Superior temporal gyrus (tissue), 1 donor: ENCODE measurements at regions not wholly inside any gene's neighbourhood (a gene's known extent, or its start where the extent isn't known, plus 50 kb on each side); places are given as distances from the start of the nearest gene placed in this dataset.
"Not testable (repeated sequence)": the region's sequence is repeated elsewhere in the genome, so short reads cannot be mapped to it uniquely, and the experiment has no call there.

Experiments
- DNase-seq: peaks from one replicate; pipeline ENCODE4 v3.0.0-alpha.2; 2016; ENCODE audit errors: extremely low spot score

GRCh38 chr15:91611561-91612323 lies 241.8 kb upstream of the SLCO3A1 start:
- DNase-seq = no peak

- no peak for DNase-seq
Measured at GRCh38 chr15:91620229-91620628, 233.3 kb upstream of the SLCO3A1 start.

DNA sequence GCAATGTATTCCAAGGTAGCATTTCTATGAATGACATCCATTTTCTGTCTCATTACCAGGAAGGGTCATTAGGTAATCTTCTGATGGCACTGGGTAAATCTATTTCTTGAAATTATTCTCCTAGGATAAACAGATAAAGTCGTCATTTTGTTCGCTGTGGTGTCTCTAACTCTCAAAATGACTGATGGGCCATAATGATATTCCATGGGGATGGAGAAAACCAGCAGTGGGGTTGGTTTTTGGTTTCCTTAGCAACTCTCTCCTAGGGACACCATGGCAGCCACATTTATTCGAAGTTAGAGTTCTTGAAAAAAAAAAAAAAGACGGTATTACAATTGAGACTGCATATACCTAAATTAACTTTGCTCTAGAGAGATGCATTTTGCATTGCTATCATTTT lies 231.3 kb upstream of the SLCO3A1 start:
- DNase-seq = no peak

DNA sequence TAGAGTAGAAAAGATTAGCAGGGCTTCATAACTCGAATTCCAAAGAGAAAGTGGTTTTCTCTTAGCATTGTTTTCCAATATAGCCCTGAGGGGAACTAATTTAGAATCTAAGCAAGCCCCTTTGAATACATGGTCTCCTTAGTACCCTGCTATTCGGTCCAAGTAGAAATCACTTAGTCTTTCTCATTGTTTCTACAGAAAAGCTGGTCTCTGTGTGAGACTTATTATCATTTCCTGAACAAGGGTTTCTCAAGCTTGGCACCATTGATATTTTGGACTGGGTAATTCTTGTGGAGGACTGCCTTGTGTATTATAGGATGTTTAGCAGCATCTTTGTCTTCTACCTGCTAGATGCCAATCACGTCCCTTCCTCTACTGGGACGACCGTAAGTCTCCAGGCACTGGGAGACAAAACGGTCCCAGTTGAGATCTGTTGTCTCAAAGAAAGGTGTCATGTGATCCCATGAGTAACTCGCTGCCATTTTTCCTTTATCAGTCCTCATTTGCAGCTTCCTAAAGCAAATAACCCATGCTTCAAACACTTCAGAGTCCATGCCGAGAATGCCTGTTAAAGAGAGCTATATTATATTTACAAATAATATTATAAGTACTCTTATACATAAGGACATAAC lies 230.7 kb upstream of the SLCO3A1 start:
- DNase-seq = no peak

DNA sequence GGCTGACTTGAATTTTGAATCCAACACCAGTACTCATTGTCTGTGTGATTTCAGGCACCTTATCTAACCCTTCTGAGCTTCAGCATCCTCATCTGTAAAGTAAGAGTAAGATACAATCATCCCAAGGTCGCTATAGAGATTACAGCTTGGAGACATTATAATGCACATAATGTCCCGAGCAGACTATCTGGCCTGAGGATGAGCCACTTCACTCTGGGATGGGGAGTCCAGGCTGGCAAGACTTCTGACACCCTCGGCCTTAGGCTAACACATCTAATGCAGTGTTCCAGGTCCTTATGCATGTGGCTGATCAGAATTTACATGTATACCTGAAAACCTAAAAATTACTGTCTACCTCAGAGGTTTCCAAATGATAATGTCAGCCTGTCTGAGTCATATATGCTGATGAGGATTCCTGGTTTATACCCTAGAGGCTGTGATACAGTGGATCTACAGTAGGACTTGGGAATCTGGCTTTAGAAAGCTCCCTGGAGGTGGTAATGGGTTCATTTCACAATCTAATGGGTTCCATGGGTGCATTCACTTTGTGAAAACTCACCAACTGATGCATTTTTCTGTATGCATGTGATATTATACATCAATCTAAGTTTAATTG lies 229.0 kb upstream of the SLCO3A1 start:
- no peak for DNase-seq

DNA sequence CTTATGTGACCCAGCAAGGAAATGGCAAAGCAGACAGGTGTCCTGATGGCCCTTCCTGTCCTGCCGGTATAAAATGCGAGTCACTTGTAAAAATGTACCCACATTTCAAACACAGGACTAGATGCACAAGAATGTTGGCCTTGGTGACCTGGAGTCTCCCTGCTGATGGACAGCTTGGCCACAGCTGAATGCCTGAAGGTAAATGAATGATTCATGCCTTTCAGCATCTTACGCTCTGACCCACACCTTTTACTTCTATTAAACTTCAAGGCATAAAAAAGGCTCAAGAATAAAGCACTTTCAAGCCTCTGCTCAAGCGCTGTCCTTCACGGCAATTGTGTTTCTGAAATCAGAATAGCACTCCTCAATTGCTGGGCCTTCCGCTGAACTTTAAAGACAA lies 228.0 kb upstream of the SLCO3A1 start:
- no peak for DNase-seq

DNA sequence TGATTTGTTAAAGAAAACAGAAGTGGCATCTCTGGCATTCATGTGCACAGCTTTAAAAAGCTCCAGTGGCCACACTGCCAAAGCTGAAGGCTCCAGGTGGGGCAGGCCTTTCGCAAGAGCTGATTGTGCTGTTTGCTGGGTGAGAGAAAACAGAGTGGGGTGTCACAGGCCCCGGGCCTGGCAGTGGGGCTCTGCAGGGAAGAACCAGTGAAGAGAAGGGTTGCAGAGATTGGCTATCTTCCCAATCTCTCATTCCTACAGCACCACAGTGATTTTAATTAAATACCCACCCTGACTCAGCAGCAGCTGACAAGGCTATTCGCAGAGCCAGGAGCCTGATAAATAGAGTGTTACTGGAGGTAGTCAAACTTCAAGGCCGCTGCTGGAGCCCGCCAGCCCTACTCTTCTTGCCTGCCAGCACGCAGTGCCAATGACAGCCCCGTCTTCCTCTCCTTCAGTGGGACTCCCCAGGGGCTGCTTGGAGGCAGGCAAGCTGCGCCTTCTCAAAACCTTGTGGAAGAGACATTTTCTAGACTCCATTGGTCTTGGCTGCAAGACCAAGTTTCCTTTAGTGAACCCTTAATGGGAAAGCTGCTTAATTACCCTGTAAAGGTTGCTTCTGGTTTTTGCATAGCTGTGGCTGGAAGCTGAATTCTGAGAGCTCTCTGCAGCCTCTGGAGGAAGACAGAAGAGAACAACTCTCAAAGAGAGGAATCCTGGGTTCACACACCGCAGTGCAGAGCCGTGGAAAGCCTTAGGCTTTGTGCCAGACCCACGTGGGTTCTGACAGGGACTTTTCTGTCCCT lies 225.8 kb upstream of the SLCO3A1 start:
- DNase-seq = no peak

GRCh38 chr15:91630090-91630489 lies 223.4 kb upstream of the SLCO3A1 start:
- DNase-seq = no peak

DNA sequence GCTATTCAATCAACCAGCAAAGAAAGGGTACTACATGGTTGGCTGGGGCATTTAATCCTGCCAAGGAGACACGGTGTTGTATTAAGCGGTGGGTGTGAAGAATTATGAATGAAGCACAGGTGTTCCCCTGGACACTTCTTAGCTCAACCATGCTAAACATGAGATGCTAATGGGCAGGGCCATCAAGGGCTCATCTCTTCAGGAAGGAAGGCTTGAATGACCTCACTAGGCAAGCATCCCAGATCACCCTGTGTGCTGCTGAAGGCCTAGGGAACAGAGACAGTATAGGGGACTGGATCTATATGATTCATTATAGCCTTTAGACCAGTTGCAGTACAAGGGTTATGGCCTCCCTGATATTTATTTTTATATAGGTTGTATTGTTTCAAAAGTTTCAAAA lies 221.3 kb upstream of the SLCO3A1 start:
- no peak for DNase-seq

DNA sequence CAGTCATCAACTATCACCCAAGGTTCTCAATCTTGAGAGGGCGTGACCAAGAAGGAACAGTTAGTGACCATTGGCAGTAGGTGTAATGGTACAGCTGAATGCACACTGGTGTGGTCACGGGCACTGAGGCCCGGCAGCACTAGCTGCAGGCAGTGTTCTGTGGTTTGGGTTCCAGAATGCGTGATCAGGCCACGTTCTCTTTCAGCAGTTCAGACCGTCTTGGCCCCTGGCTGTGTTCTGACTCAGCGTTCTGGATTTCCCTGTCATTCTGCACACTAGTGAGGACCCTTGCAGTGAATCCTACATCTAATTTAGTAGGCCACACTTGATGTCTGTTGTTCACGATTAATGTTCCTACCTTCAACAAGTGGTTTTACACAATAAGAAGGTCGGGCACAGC lies 220.5 kb upstream of the SLCO3A1 start:
- no peak for DNase-seq

GRCh38 chr15:91634179-91634578 lies 219.3 kb upstream of the SLCO3A1 start:
- no peak for DNase-seq

DNA sequence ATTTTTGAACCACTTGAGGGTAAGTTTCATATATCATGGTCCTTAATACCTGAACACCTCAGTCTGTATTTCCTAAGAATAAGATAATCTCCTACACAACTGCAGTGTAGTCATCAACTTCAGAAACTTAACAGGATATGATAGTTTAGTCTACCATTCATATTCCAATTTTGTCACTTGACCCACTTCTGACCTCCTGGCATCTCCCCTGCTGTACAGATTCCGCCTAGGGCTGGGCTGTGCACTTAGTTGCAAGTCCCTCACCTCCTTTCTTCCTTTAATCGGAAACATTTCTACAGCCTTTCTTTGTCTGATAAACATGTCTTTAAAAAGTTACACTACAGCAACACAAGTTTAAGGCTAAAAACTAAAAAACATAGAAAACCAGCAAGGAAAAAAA lies 218.4 kb upstream of the SLCO3A1 start:
- no peak for DNase-seq

GRCh38 chr15:91635641-91636040 lies 217.9 kb upstream of the SLCO3A1 start:
- DNase-seq = no peak

DNA sequence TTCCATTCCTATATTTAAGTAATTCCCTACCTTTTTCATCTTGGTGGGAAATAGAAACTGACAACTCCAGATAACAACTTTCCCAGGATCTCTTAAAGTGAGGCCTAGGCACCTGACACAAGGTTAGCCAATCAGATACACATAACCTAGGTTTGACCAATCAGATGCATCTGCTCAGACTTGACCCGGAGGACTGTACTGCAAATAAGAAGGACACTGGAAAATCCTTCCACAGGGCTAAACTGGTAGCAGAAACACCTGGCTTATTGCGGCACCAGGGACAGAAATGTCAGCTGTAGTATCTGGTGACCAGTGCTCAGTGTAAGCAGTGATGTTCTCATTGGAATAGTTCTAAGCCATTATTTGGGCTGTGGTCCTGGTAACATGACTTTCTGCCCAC lies 204.5 kb upstream of the SLCO3A1 start:
- DNase-seq = no peak

DNA sequence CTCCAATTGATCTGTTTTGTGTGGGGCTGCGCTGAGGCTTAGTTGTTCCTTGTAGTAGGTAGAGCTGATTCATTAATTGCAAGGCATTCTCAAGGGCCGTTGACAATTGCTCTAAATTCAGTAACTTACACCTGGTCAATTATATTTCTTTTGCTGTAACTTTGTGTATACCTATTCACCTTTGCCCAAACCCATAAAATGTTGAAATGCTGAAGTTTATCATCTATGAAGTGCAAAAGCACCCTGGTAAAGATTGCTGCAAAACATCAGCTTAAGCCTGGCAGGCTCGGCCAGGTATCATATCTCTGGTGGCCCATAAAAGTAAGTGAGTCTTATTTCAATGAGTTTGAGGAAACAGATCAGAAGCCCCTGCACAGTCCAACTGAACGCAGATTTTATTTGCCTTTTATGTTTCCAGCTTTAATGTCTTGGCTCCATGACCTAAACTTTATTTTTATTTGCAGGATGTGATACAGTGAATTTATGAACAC lies 203.6 kb upstream of the SLCO3A1 start:
- DNase-seq = no peak

- DNase-seq = no peak
Measured at GRCh38 chr15:91651251-91651650, 202.3 kb upstream of the SLCO3A1 start.

GRCh38 chr15:91652610-91653207 lies 200.8 kb upstream of the SLCO3A1 start:
- no peak for DNase-seq

GRCh38 chr15:91655563-91656290 lies 197.8 kb upstream of the SLCO3A1 start:
- DNase-seq = not testable (repeated sequence)

DNA sequence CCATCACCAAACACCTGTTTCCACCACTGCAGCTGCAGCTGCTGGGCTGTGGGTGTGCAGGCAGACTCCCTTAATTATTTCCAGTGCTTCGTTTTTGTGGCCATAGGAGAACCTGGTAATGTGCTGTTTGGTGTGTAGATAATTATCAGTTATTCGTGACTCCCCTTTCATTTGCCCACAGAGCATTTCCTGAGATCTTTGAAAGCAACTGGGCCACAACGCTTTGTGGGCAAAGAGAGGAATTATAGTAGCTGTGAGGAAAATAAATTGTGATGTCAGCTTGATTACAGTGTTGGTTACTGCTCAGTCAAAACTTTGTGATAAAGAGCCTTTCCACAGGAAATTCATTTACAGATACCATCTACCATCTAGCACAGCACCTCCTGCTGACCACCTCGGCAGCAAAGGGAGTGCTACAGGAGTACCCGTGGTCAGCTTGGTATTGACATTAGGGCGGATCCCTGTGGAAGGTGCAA lies 193.3 kb upstream of the SLCO3A1 start:
- DNase-seq = no peak

- peak; percentile 51 for DNase-seq
Measured at GRCh38 chr15:91664224-91664836, 189.2 kb upstream of the SLCO3A1 start.
